NT2/D1 (cell line): ENCODE measurements at regions not wholly inside any gene's neighbourhood (a gene's known extent, or its start where the extent isn't known, plus 50 kb on each side); places are given as distances from the start of the nearest gene placed in this dataset.

Experiments used
- SUZ12 ChIP-seq: IDR thresholded peaks from 2 replicates; pipeline ENCODE4 v1.6.1; 2011; ENCODE audit not compliant: insufficient read length, insufficient read depth; ENCODE audit errors: extremely low read depth
- YY1 ChIP-seq: IDR thresholded peaks from 2 replicates; pipeline ENCODE4 v1.6.1; 2011; ENCODE audit not compliant: insufficient read length, insufficient read depth
- ZNF274 ChIP-seq: IDR thresholded peaks from 2 replicates; pipeline ENCODE4 v1.6.1; 2011; ENCODE audit warnings: mild to moderate bottlenecking, low read depth, low read length

DNA sequence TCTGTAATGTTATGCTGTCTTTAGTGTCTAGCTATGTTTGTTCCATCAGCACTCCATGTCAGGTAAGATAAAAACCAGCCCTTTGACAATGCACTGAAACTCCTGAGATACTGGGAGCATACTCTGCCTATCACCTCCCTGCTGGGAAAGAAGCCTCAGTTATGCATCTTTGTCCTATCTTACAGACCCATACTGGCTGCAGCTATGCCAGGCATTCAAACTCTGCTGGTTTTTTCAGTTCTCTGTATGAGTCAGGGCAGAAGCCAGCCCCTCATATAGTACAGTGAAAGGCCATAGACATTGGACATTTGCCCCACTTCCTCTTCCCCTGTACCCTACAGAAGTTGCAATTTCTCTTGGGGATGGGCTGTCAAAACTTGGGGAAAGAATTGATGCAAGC, 181.1 kb upstream of the RGPD4 start:
- no peak for TF ChIP-seq ZNF274
- no peak for TF ChIP-seq SUZ12
- no peak for TF ChIP-seq YY1
